DOHH2 (cell line): ENCODE measurements at regions not wholly inside any gene's neighbourhood (a gene's known extent, or its start where the extent isn't known, plus 50 kb on each side); places are given as distances from the start of the nearest gene placed in this dataset.

Experiments
- EZH2phosphoT487 ChIP-seq: fragments of 200-600 bp; sonication (generic); IDR thresholded peaks from 2 replicates; pipeline ENCODE4 v1.6.1; 2017; ENCODE audit warnings: borderline replicate concordance, mild to moderate bottlenecking, antibody characterized with exemption, low read length, moderate library complexity, mixed read lengths
- TF ChIP-seq, protein P1 (sequence below): fragments of 200-600 bp; sonication (generic); IDR thresholded peaks from one replicate; pipeline ENCODE4 v1.5.1; 2014; ENCODE audit warnings: antibody characterized with exemption, mild to moderate bottlenecking, low read depth, low read length; ENCODE audit not compliant: poor library complexity, severe bottlenecking

DNA sequence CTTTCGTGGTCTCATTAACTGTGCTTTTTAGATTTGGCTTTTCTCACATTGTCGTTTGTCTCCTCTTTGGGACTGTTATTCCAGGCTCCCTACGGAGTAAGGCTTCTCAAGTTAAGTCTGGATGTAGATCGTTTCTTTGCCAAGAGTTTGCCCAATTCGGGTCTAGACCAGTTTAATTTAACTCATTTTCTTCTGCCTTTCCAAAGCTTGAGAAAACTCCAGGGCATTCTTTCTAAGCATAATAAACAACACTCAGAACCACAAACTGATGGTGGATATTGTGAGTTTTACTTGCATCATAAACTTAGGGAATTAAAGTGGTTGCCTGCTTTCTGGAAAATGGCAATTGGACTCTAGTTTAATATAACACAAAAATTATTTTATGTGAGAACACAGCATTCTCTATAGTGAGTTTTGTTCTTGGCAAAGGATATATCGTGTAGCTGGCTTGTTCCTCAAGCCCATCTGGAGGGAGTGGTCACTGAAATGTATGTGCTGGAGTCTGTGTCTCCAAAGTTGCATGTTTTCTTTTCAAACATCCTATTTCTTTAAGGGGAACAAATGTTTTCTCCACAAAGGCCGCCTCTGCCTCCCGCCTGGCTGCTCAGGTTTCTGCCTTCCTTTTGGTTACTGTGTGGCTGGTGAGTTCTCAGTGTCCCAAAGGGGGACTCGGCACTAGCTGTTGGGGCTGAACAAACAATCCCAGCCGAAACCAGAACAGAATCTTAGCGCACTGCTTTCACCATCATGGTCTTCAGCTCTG is 211.3 kb upstream of the FBN2 start:
- TF ChIP-seq, protein P1, sequence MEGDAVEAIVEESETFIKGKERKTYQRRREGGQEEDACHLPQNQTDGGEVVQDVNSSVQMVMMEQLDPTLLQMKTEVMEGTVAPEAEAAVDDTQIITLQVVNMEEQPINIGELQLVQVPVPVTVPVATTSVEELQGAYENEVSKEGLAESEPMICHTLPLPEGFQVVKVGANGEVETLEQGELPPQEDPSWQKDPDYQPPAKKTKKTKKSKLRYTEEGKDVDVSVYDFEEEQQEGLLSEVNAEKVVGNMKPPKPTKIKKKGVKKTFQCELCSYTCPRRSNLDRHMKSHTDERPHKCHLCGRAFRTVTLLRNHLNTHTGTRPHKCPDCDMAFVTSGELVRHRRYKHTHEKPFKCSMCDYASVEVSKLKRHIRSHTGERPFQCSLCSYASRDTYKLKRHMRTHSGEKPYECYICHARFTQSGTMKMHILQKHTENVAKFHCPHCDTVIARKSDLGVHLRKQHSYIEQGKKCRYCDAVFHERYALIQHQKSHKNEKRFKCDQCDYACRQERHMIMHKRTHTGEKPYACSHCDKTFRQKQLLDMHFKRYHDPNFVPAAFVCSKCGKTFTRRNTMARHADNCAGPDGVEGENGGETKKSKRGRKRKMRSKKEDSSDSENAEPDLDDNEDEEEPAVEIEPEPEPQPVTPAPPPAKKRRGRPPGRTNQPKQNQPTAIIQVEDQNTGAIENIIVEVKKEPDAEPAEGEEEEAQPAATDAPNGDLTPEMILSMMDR, result no peak
- TF ChIP-seq EZH2phosphoT487, result no peak
